Smooth muscle cell (in vitro differentiated cells): ENCODE measurements at regions not wholly inside any gene's neighbourhood (a gene's known extent, or its start where the extent isn't known, plus 50 kb on each side); places are given as distances from the start of the nearest gene placed in this dataset.

ENCODE experiments used
- DNase-seq: peaks from one replicate; lab custom pipeline; 2025; ENCODE audit not compliant: unreplicated experiment; lab: John Stamatoyannopoulos, UW
- H2AFZ ChIP-seq: fragments of 200-600 bp; sonication (generic); 2 replicates; pipeline ENCODE4 v1.6.0; 2016; ENCODE audit warnings: antibody characterized with exemption, low read depth, mild to moderate bottlenecking
- H3F3A ChIP-seq: fragments of 200-600 bp; sonication (generic); 2 replicates; pipeline ENCODE4 v1.6.0; 2017; ENCODE audit warnings: antibody characterized with exemption, low read depth
- H3K27ac ChIP-seq: fragments of 200-600 bp; sonication (generic); 2 replicates; pipeline ENCODE4 v1.5.1; 2016; ENCODE audit warnings: low read depth, mild to moderate bottlenecking
- H3K27me3 ChIP-seq: fragments of 200-600 bp; sonication (generic); 2 replicates; pipeline ENCODE4 v1.6.1; 2016; ENCODE audit warnings: low read depth, mild to moderate bottlenecking
- H3K36me3 ChIP-seq: fragments of 200-600 bp; sonication (generic); 2 replicates; pipeline ENCODE4 v1.5.1; 2016; ENCODE audit warnings: low read depth
- H3K4me1 ChIP-seq: fragments of 200-600 bp; sonication (generic); 2 replicates; pipeline ENCODE4 v1.5.1; 2016; ENCODE audit warnings: low read depth
- H3K4me2 ChIP-seq: fragments of 200-600 bp; sonication (generic); 2 replicates; pipeline ENCODE4 v1.6.0; 2016; ENCODE audit warnings: mild to moderate bottlenecking
- H3K4me3 ChIP-seq: fragments of 200-600 bp; sonication (generic); 2 replicates; pipeline ENCODE4 v1.5.1; 2016; ENCODE audit warnings: mild to moderate bottlenecking
- H3K79me2 ChIP-seq: fragments of 200-600 bp; sonication (generic); 2 replicates; pipeline ENCODE4 v1.6.0; 2016; ENCODE audit warnings: low read depth, mild to moderate bottlenecking
- H3K9ac ChIP-seq: fragments of 200-600 bp; sonication (generic); 2 replicates; pipeline ENCODE4 v1.6.0; 2016; ENCODE audit warnings: low read depth
- H3K9me3 ChIP-seq: fragments of 200-600 bp; sonication (generic); replicated peaks from 2 replicates; pipeline ENCODE4 v1.5.1; 2016; ENCODE audit warnings: low read depth
- H4K20me1 ChIP-seq: fragments of 200-600 bp; sonication (generic); 2 replicates; pipeline ENCODE4 v1.6.0; 2016; ENCODE audit warnings: low read depth
- CTCF ChIP-seq: fragments of 200-600 bp; sonication (generic); IDR thresholded peaks from 2 replicates; pipeline ENCODE4 v1.5.1; 2017; ENCODE audit warnings: borderline replicate concordance, mild to moderate bottlenecking, antibody characterized with exemption; ENCODE audit not compliant: insufficient read depth, poor library complexity, severe bottlenecking
- WGBS: methylation state at CpG from one replicate; pipeline ENCODE4 v1.1.7; 2016; ENCODE audit warnings: low lambda C conversion rate; 5-methylcytosine and 5-hydroxymethylcytosine counted together

DNA sequence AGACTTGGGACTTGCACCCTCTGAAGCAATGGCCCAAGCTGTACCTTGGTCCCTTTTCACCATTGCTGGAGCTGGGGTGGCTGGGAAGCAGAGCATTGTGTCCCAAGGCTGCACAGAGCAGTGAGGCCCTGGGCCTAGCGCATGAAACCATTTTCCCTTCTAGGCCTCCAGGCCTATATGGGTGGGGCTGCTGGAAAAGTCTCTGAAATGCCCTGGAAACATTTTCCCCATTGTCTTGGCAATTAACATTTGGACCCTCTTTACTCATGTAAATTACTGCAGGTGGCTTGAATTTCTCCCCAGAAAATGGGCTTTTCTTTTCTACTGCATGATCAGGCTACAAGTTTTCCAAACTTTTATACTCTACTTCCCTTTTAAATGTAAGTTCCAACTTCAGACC, 510.5 kb downstream of the SLITRK6 start:
- H2AFZ ChIP-seq, result no peak overlapping the region
- H3K9me3 ChIP-seq, result no peaks in the 10 kb centered on the region
- no peak for TF ChIP-seq CTCF
- no peaks in the 10 kb centered on the region for H3K27me3 ChIP-seq
- H3K4me3 ChIP-seq, result no peak overlapping the region
- WGBS, result 100% methylated on average over 1 of the region's 1 CpG
- H3K36me3 ChIP-seq, result no peaks in the 10 kb centered on the region
- H3K27ac ChIP-seq, result no peak overlapping the region
- no peaks in the 10 kb centered on the region for H4K20me1 ChIP-seq
- no peaks in the 10 kb centered on the region for H3K4me1 ChIP-seq
- no peak for DNase-seq
- H3K9ac ChIP-seq, result no peak overlapping the region
- no peaks in the 10 kb centered on the region for H3F3A ChIP-seq
- no peak overlapping the region for H3K4me2 ChIP-seq
- no peaks in the 10 kb centered on the region for H3K79me2 ChIP-seq

- Histone ChIP-seq H3K36me3 (no peaks in the 10 kb centered on the region), H3K9ac (no peak overlapping the region), H3K4me1 (no peaks in the 10 kb centered on the region), H4K20me1 (no peaks in the 10 kb centered on the region), H3K9me3 (no peaks in the 10 kb centered on the region), H3K27ac (no peak overlapping the region), H2AFZ (no peak overlapping the region), H3K79me2 (no peaks in the 10 kb centered on the region), H3K27me3 (no peaks in the 10 kb centered on the region), H3K4me3 (no peak overlapping the region), H3K4me2 (no peak overlapping the region), H3F3A (no peaks in the 10 kb centered on the region)
- TF ChIP-seq CTCF, result no peak
- DNase-seq, result no peak
These were observed 511.7 kb downstream of the SLITRK6 start for GRCh38 chr13:85287528-85287927.

DNA sequence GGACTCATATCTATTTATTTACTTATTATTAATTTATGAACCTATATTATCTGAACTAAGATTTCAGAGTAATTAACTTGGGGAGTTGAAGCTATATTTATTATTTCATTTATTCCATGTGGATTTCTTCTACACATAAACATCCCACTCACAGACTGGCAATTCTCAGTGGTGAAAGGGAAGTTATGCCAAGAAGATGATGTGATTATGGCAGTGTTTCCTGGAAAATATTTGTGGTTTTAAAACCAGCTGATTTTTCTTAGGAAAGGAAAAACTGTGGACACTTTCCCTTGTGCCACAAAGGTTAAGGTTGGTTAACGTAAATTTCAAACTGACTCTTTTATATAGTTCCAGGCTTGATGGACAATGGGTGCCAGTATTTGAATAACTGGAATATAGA, 513.1 kb downstream of the SLITRK6 start:
- 75% methylated on average over 1 of the region's 1 CpG for WGBS

GRCh38 chr13:85284349-85284748, 514.9 kb downstream of the SLITRK6 start:
- Histone ChIP-seq H3K9me3 (no peaks in the 10 kb centered on the region), H3K36me3 (no peaks in the 10 kb centered on the region), H3K4me1 (no peaks in the 10 kb centered on the region), H3K4me3 (no peak overlapping the region), H4K20me1 (no peaks in the 10 kb centered on the region), H2AFZ (no peak overlapping the region), H3K9ac (no peak overlapping the region), H3K27ac (no peak overlapping the region), H3F3A (no peaks in the 10 kb centered on the region), H3K27me3 (no peaks in the 10 kb centered on the region), H3K79me2 (no peaks in the 10 kb centered on the region), H3K4me2 (no peak overlapping the region)
- TF ChIP-seq CTCF, result no peak
- 92% methylated on average over 2 of the region's 2 CpGs for WGBS
- no peak for DNase-seq

More for the DNA sequence above, 513.1 kb downstream of the SLITRK6 start:
- Histone ChIP-seq H3K4me1 (no peaks in the 10 kb centered on the region), H3K4me2 (no peak overlapping the region), H3K9me3 (no peaks in the 10 kb centered on the region), H3K27me3 (no peaks in the 10 kb centered on the region), H3K79me2 (no peaks in the 10 kb centered on the region), H4K20me1 (no peaks in the 10 kb centered on the region), H2AFZ (no peak overlapping the region), H3K9ac (no peak overlapping the region), H3K36me3 (no peaks in the 10 kb centered on the region), H3K27ac (no peak overlapping the region), H3K4me3 (no peak overlapping the region), H3F3A (no peaks in the 10 kb centered on the region)
- no peak for DNase-seq
- no peak for TF ChIP-seq CTCF
